GM04503 (cell line): ENCODE measurements at regions not wholly inside any gene's neighbourhood (a gene's known extent, or its start where the extent isn't known, plus 50 kb on each side); places are given as distances from the start of the nearest gene placed in this dataset.

Source experiments
- DNase-seq: peaks from one replicate; pipeline ENCODE4 v3.0.0-alpha.2; 2012; ENCODE audit warnings: low read depth

DNA sequence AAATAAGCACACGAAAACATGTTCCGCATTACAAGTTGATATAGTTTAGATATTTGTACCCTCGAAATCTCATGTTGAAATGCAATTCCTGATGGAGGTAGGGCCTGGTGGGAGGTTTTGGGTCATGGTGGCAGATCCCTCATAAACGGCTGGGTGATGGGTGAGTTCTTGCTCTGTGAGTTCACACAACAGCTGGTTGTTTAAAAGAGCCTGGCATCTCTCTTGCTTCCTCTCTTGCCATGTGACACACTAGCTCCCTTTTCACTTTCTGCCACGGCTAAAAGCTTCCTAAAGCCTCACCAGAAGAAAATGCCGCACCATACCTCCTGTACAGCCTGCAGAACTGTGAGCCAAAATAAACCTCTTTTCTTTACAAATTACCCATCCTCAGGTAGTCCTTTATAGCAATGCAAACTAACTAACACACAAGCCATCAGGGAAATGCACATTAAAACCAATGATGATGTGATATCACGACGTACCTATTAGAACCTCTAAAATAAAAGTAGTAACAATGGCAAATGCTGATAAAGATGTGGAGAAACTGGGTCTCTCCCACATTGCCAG is 188.5 kb downstream of the ANAPC1 start:
- no peak for DNase-seq

DNA sequence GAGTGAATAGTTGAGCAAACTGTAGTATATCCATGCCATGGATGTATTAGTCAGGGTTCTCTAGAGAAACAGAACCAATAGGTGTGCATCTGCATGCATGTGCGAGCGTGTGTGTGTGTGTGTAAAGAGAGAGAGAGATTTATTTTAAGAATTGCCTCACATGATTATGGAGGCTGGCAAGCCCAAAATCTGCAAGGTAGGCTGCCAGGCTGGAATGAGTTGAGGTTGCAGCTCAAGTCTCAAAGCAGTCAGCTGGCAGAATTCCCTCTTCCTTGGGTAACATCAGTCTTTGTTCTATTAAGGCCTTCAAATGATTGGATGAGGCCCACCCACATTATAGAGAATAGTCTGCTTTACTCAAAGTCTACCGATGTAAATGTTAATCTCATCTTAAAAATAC is 187.8 kb downstream of the ANAPC1 start:
- no peak for DNase-seq

GRCh38 chr2:111697560-111697959 is 186.4 kb downstream of the ANAPC1 start:
- no peak for DNase-seq

GRCh38 chr2:111698089-111698488 is 185.9 kb downstream of the ANAPC1 start:
- DNase-seq: no peak

DNA sequence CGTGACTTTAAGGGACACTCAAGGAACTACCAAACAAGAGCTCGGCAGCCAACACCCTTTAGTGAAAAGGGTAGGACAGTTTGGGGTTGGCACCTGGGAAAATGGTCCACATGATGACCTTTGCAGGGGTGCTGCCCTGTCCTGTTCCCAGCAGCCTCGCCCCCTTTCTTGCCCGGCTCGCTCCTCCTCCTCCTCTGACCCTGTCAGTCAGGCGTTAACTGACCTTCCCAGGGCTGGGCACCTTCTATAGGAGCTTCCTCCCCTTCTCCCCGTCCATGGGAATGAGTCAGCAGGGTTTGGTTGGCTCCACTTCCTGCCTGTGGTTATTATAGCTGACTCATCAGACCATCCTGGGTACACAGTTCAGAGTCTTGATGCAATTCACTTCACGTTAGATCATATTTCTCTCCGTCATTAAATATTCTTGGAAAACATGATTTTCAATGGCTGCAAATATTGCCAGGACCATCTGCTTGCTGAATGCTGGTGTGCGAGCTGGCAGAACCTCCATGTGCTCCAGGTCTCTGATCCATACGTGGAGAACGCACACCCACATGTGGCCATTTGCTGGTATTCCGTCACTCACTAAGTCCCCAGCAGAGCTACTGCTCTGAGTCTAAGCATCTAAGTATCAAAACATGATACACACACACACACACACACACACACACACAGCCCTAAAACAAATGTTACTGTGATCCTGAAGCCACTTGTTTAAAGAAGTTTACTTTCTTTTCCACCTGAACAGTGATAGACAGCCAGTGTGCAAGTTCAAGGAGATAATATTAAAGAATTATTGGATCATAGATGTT is 185.0 kb downstream of the ANAPC1 start:
- DNase-seq: peak; percentile 95

DNA sequence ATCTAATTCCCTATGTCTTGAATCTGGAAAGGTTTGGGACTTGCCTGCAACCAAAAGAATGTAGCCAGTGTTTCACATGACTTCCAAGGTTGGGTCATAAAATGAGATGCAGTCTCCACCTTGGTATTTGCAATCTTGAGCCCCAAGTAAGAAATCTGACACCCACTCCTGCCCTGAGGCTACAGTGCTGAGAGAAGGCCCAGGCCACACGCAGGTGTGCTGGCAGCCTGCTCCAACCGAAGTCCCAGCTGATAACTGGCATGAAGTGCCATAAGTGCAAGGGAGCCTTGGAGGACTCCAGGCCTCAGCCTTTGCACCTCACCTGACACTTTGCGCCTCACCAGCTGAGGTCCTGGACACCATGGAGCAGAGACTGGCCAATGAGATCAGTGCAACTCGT is 182.7 kb downstream of the ANAPC1 start:
- DNase-seq: no peak

DNA sequence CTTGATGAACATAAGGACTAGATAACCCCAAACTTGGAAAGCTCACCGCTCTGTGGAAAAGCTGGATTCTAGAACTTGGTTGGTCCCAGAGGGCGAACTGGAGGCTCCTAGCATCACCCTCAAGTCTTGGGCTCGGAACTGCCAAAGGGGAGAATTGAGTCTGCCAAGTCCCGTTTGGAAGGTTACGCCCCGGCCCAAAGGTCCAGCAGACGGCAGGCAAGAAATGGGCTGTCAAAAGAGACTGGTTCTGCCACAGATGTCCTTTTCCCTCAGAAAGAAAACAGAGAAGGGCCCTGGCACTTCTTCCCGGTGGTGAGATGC is 182.2 kb downstream of the ANAPC1 start:
- DNase-seq: no peak

DNA sequence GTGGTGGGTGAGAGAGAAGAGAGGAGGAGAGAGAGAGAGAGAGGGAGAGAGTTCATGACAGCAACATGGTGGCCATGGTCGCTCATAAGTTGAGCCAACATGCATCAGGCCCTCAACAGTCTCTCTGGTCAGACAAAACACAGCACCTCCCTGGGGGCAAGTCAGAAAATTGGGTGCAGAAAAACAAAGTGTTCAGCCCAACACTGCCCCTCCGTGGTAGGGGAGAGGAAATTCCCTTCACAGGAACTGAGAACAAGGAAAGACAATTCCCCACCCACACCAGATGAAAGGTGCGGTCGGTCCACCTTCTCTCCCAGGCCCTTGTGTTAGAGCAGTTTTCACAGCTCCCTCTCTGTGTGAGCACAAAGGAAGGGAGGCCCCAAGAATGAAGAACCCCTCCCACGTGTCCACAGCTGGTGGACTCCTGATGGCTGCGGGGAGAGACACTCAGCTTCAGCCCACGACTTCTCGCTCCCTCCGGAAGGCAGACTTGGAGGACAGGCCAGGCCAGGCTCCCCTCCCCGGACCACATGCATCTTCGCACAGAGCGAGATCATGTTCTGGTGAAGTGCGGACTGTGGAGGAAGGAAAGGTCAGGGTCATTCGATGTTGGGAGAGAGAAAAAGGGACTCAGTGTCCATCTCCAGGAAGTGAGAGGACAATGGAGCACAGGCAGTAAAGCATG is 181.7 kb downstream of the ANAPC1 start:
- no peak for DNase-seq

DNA sequence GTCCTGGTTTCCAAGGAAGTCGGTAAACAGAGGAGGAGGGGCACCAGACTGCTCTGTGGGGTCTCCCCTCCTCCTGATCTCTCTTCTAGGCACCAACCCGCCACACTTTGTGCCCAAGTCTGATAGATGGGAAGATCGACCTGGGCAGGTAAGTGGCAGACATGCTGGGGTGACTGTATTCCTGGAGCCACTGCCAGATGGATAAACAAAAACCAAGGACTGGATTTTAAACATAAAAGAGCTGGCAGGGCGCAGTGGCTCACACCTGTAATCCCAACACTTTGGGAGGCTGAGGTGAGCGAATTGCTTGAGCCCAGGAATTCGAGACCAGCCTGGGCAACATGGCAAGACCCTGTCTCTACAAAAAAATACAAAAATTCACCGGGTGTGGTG is 181.2 kb downstream of the ANAPC1 start:
- no peak for DNase-seq

GRCh38 chr2:111703759-111704158 is 180.2 kb downstream of the ANAPC1 start:
- DNase-seq: no peak

GRCh38 chr2:111704246-111704645 is 179.7 kb downstream of the ANAPC1 start:
- DNase-seq: no peak

GRCh38 chr2:111705239-111705638 is 178.8 kb downstream of the ANAPC1 start:
- DNase-seq: no peak

DNA sequence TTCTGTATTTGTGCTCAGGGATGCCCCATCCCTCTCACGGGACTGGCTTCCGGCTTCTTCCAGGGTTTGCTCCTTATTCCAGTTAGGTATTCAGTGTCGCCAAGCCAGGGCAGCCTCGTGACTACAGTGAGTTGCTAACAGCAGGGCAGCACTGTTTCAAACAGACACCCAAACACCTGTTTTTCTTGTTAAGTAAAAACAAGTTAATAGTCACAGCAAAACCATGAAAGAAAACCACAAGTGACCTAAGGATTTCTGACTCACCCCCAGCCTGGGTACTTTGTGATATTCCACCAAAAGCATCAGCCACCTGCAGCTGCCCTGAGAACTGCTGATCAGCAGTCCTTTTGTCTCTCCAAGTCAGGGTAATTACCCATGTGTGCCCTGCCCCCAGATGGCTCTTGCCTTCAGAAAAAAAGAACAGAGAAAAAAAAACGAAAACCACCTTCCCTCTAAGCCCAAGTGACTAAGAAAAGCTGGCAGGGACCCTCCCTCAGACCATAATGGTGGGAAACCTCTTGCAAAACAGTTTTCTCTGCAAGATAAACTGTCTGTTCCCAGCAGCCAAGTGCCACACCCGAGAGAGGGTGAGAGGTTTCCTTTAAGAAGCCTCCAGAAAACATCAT is 178.2 kb downstream of the ANAPC1 start:
- no peak for DNase-seq

GRCh38 chr2:111706481-111707001 is 177.5 kb downstream of the ANAPC1 start:
- DNase-seq: no peak

DNA sequence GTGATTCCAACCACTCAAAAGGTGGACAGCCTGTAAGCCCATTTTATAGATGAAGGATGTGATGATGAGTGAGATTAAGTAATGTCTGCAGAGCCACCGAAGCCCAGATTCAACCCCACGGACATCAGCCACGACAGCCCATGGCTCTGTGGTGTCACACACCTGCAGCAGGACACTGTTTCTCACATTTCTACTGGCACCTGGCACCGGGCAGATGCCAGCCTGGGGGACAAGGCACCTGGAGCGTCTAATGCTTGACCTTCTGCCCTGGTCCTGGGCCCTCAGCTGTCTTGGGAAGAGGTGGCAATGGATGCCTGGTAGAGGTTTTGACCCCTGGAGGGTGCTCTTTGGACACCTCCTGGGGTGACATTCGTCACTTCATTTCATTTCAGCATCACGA is 176.3 kb downstream of the ANAPC1 start:
- no peak for DNase-seq

- no peak for DNase-seq
Observed at GRCh38 chr2:111708476-111709180, 175.4 kb downstream of the ANAPC1 start.

DNA sequence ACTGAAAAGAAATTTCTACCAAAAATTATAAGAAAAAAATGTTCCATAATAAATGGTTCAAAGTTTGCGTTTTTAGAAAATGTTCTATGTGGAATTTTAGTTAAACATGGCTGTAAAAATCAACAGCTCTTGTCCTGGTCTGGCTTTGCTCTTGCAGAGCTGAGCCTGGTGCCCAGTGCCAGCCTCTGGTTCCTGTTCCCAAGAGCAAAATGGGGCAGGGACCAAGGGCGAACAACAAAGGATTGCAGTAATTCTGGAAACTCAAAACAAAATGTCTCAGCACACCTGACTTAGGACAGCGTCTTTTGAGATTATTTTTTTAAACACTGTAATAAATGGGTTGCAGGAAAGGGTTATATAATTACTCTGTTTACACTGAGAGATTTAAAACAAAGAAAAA is 174.7 kb downstream of the ANAPC1 start:
- no peak for DNase-seq

- no peak for DNase-seq
Observed at GRCh38 chr2:111710085-111710484, 173.9 kb downstream of the ANAPC1 start.

DNA sequence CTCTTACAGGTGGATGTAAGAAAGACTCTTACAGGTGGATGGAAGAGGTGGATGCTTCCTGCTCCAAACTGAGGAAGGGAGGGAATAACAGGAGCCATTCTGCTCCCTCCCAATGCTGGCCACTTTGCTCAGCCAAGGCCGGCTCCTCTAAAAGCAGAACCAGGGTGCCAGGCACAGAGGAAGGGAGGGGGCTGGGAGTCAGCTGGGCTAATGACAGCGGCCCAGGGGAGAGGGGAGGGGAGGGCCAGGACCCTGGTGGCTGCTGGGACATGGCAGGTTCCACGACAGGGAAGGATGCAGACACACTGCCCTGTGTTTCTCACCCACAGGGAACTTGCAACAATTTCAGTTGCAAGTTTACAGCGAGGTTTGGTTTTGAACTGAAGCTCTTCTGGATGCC is 173.4 kb downstream of the ANAPC1 start:
- no peak for DNase-seq

- DNase-seq: no peak
Observed at GRCh38 chr2:111711270-111711669, 172.7 kb downstream of the ANAPC1 start.

- DNase-seq: no peak
Observed at GRCh38 chr2:111712361-111712760, 171.6 kb downstream of the ANAPC1 start.

GRCh38 chr2:111712940-111713515 is 171.0 kb downstream of the ANAPC1 start:
- DNase-seq: no peak
